Peyer's patch (tissue), 4 donors: ENCODE measurements at regions not wholly inside any gene's neighbourhood (a gene's known extent, or its start where the extent isn't known, plus 50 kb on each side); places are given as distances from the start of the nearest gene placed in this dataset.
"Not testable (repeated sequence)": the region's sequence is repeated elsewhere in the genome, so short reads cannot be mapped to it uniquely, and the experiment has no call there.

Experiments used
- DNase-seq, 3 donors: peaks; one replicate each; pipeline ENCODE4 v3.0.0-alpha.2; 2017 to 2019
- H3K27ac ChIP-seq, 4 donors: fragments of 200-600 bp; sonication (generic); one replicate each; pipeline ENCODE4 v1.5.1; 2016 to 2019
- H3K27me3 ChIP-seq, 2 donors: fragments of 200-600 bp; sonication (generic); one replicate each; pipeline ENCODE4 v1.5.1; 2019
- H3K36me3 ChIP-seq, 3 donors: fragments of 200-600 bp; sonication (generic); one replicate each; pipeline ENCODE4 v1.5.1; 2016 to 2019
- H3K4me1 ChIP-seq, 4 donors: fragments of 200-600 bp; sonication (generic); one replicate each; pipeline ENCODE4 v1.5.1; 2016 to 2019
- H3K4me3 ChIP-seq, 4 donors: fragments of 200-600 bp; sonication (generic); 1 replicate in 3 of 4; 2 replicates in 1 of 4; pipeline ENCODE4 v1.5.1; 2016 to 2019; ENCODE audit warnings: mild to moderate bottlenecking in 1 of 4
- H3K9me3 ChIP-seq, 4 donors: fragments of 200-600 bp; sonication (generic); one replicate each; pipeline ENCODE4 v1.5.1; 2016 to 2019; ENCODE audit warnings: mild to moderate bottlenecking in 1 of 4
- CTCF ChIP-seq, 6 experiments: fragments of 450-650 bp in 4 of 6; fragments of 200-600 bp in 2 of 6; sonication (generic) in 1 of 6; IDR thresholded peaks; one replicate each; pipeline ENCODE4 v1.5.1; 2017 to 2019; ENCODE audit warnings: antibody characterized with exemption in 6 of 6, mild to moderate bottlenecking in 3 of 6, moderate library complexity in 1 of 6
- POLR2A ChIP-seq, 2 donors: fragments of 450-650 bp; IDR thresholded peaks; one replicate each; pipeline ENCODE4 v1.5.1; 2017; ENCODE audit warnings: antibody characterized with exemption in 2 of 2, mild to moderate bottlenecking in 2 of 2, moderate library complexity in 2 of 2

GRCh38 chr1:181181792-181182585 lies 93.5 kb downstream of the IER5 start:
- TF ChIP-seq POLR2A (IDR thresholded peaks at IDR 0.05) (no peak), CTCF (IDR thresholded peaks at IDR 0.05) (no peak)
- Histone ChIP-seq H3K36me3 (no peaks in the 10 kb centered on the region), H3K27ac (no peak overlapping the region), H3K4me3 (no peak overlapping the region), H3K27me3 (no peaks in the 10 kb centered on the region), H3K9me3 (no peaks in the 10 kb centered on the region), H3K4me1 (peaks cover 0 to 19% (median 0%) of the 10 kb centered on the region in 4 donors)
- DNase-seq, result no peak

DNA sequence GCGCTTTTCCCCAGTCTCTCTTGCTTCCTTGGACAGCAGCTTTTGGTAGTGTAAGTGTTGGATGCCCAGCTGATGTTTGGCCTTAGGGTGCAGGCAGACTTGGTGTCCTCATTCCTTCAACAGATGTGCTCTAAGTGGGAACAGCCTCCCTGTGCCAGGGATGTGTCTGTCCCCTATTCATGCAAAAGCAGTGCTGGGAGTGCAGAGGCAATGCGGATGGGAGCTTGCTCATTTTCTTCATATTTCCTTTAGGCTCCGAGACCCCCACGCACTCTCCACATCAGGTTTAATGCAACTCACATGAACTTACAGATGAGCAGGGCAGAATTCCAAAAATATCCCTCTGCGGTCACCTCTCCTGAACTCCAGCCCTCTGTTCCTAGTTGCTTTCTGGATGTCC lies 96.1 kb downstream of the IER5 start:
- peaks cover 0 to 15% (median 3%) of the 10 kb centered on the region in 4 donors for H3K4me1 ChIP-seq
- H3K36me3 ChIP-seq, result no peaks in the 10 kb centered on the region
- no peak for DNase-seq
- no peak overlapping the region for H3K27ac ChIP-seq
- H3K4me3 ChIP-seq, result no peak overlapping the region
- no peaks in the 10 kb centered on the region for H3K27me3 ChIP-seq
- H3K9me3 ChIP-seq, result no peaks in the 10 kb centered on the region
- TF ChIP-seq CTCF (IDR thresholded peaks at IDR 0.05) (no peak), POLR2A (IDR thresholded peaks at IDR 0.05) (no peak)

DNA sequence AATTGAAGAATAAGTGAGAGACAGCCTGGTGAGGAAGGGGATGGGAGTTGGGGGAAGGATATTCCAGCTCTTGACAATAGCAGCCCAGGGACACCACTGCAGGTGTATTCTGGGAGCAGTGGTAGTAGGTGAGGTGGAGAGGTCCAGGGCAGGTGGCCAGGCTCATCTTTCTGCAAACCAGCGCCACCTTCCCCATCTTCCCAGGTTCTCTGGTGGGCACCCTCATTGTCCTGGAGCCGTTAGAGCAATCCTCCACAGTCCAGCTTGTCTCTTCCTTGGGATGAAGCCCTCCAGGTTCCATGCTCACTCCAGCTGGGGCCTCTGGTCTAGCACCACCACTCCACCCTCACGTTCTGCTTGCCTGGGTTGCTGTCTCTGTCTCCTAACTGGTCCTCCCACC lies 97.0 kb downstream of the IER5 start:
- Histone ChIP-seq H3K27ac (no peak overlapping the region), H3K4me1 (peaks cover 0 to 14% (median 7%) of the 10 kb centered on the region in 4 donors), H3K27me3 (no peaks in the 10 kb centered on the region), H3K9me3 (no peaks in the 10 kb centered on the region), H3K4me3 (no peak overlapping the region), H3K36me3 (no peaks in the 10 kb centered on the region)
- DNase-seq, result no peak
- TF ChIP-seq POLR2A (IDR thresholded peaks at IDR 0.05) (no peak), CTCF (IDR thresholded peaks at IDR 0.05) (no peak)

DNA sequence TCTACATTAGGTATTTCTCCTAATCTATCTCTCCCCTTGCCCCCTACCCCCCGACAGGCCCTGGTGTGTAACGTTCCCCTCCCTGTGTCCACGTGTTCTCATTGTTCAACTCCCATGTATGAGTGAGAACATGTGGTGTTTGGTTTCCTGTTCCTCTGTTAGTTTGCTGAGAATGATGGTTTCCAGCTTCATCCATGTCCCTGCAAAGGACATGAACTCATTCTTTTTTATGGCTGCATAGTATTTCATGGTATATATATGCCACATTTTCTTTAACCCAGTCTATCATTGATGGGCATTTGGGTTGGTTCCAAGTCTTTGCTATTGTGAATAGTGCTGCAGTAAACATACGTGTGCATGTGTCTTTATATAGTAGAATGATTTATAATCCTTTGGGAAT lies 97.6 kb downstream of the IER5 start:
- not testable (repeated sequence) for H3K36me3 ChIP-seq, H3K27ac ChIP-seq, H3K4me3 ChIP-seq, DNase-seq, H3K9me3 ChIP-seq, H3K27me3 ChIP-seq
- peaks cover 0 to 12% (median 7%) of the 10 kb centered on the region in 4 donors for H3K4me1 ChIP-seq

GRCh38 chr1:181187337-181188126 lies 99.0 kb downstream of the IER5 start:
- Histone ChIP-seq H3K27ac (no peak overlapping the region), H3K36me3 (no peaks in the 10 kb centered on the region), H3K27me3 (no peaks in the 10 kb centered on the region), H3K4me3 (no peak overlapping the region), H3K4me1 (peaks cover 0 to 12% (median 7%) of the 10 kb centered on the region in 4 donors), H3K9me3 (no peaks in the 10 kb centered on the region)
- no peak for DNase-seq
- no peak for TF ChIP-seq CTCF (IDR thresholded peaks at IDR 0.05)
- TF ChIP-seq POLR2A (IDR thresholded peaks at IDR 0.05), result no peak

- Histone ChIP-seq H3K27ac (no peak overlapping the region), H3K36me3 (no peaks in the 10 kb centered on the region), H3K27me3 (no peaks in the 10 kb centered on the region), H3K4me1 (peaks cover 0 to 12% (median 7%) of the 10 kb centered on the region in 4 donors), H3K9me3 (no peaks in the 10 kb centered on the region), H3K4me3 (no peak overlapping the region)
- DNase-seq, result no peak
- TF ChIP-seq CTCF (IDR thresholded peaks at IDR 0.05), result no peak
- no peak for TF ChIP-seq POLR2A (IDR thresholded peaks at IDR 0.05)
Observed at GRCh38 chr1:181189245-181189644, 100.7 kb downstream of the IER5 start.
